H1 (cell line): ENCODE measurements at regions not wholly inside any gene's neighbourhood (a gene's known extent, or its start where the extent isn't known, plus 50 kb on each side); places are given as distances from the start of the nearest gene placed in this dataset.

Experiments used
- CTCF ChIP-seq, 3 experiments: IDR thresholded peaks; 1 replicate in 2 of 3; 2 replicates in 1 of 3; pipeline versions ENCODE4 v1.5.1 to v1.6.1; 2011; ENCODE audit warnings: low read length in 3 of 3, mild to moderate bottlenecking in 3 of 3, inconsistent platforms in 2 of 3, low read depth in 1 of 3, moderate library complexity in 1 of 3; ENCODE audit not compliant: insufficient read depth in 1 of 3; ENCODE audit errors: control extremely low read depth in 1 of 3
- GABPA ChIP-seq: IDR thresholded peaks from 2 replicates; pipeline ENCODE4 v1.6.1; 2011; ENCODE audit warnings: mild to moderate bottlenecking, low read length, moderate library complexity, borderline replicate concordance; ENCODE audit not compliant: insufficient read depth

- TF ChIP-seq GABPA (no peak), CTCF (IDR thresholded peaks at IDR 0.05; ENCODE audit: control extremely low read depth in 1 of 3, insufficient read depth in 1 of 3, low read depth in 1 of 3, low read length in 3 of 3) (no peak)
Observed at GRCh38 chr13:50744116-50744660, 99.3 kb downstream of the DLEU7 start.
